LNCaP clone FGC (cell line): ENCODE measurements at regions not wholly inside any gene's neighbourhood (a gene's known extent, or its start where the extent isn't known, plus 50 kb on each side); places are given as distances from the start of the nearest gene placed in this dataset.

Source experiments
- DNase-seq: peaks from one replicate; pipeline ENCODE4 v3.0.0-alpha.2; 2011; ENCODE audit warnings: low read depth
- H3K4me3 ChIP-seq: 2 replicates; pipeline ENCODE4 v1.5.1; 2011; ENCODE audit warnings: mild to moderate bottlenecking, low read depth, low read length, control low read depth
- CTCF ChIP-seq: IDR thresholded peaks from 2 replicates; pipeline ENCODE4 v1.5.1; 2012; ENCODE audit warnings: mild to moderate bottlenecking; ENCODE audit not compliant: control insufficient read depth, insufficient read depth; ENCODE audit errors: extremely low read depth

GRCh38 chr9:89234205-89235067 lies 55.8 kb upstream of the SHC3 start:
- no peak overlapping the region for H3K4me3 ChIP-seq
- no peak for DNase-seq
- no peak for TF ChIP-seq CTCF

GRCh38 chr9:89236955-89237573 lies 58.4 kb upstream of the SHC3 start:
- H3K4me3 ChIP-seq, result no peak overlapping the region
- no peak for DNase-seq
- TF ChIP-seq CTCF, result 0 out of 2 replicates have a peak, but pooled peaks have one; percentile 8

- H3K4me3 ChIP-seq, result no peak overlapping the region
- TF ChIP-seq CTCF, result no peak
- DNase-seq, result no peak
Measured at GRCh38 chr9:89238424-89238823, 59.8 kb upstream of the SHC3 start.

- H3K4me3 ChIP-seq, result no peak overlapping the region
- no peak for DNase-seq
- no peak for TF ChIP-seq CTCF
Measured at GRCh38 chr9:89243296-89244061, 64.9 kb upstream of the SHC3 start.

- no peak for DNase-seq
- TF ChIP-seq CTCF, result no peak
- no peak overlapping the region for H3K4me3 ChIP-seq
Measured at GRCh38 chr9:89246840-89247239, 64.2 kb upstream of the CKS2 start.

- no peak for DNase-seq
- no peak for TF ChIP-seq CTCF
- H3K4me3 ChIP-seq, result no peak overlapping the region
Measured at GRCh38 chr9:89247431-89248353, 63.3 kb upstream of the CKS2 start.
